Fibroblast of lung (primary cell): ENCODE measurements at regions not wholly inside any gene's neighbourhood (a gene's known extent, or its start where the extent isn't known, plus 50 kb on each side); places are given as distances from the start of the nearest gene placed in this dataset.

ENCODE experiments used
- CTCF ChIP-seq, 2 donors: IDR thresholded peaks in 1 of 2; conservative IDR thresholded peaks in 1 of 2; 1 replicate in 1 of 2; 2 replicates in 1 of 2; pipeline ENCODE4 v1.5.1; 2011 to 2012; ENCODE audit warnings: low read length in 2 of 2, control low read depth in 1 of 2, inconsistent platforms in 1 of 2, low read depth in 1 of 2, mild to moderate bottlenecking in 1 of 2
- EZH2 ChIP-seq: IDR thresholded peaks from 2 replicates; pipeline ENCODE4 v1.5.1; 2012; ENCODE audit warnings: low read length, control low read depth, mild to moderate bottlenecking; ENCODE audit errors: missing control alignments

- TF ChIP-seq EZH2: no peak
- no peak for TF ChIP-seq CTCF (conservative IDR thresholded peaks at IDR 0.05 in 1 of 2, IDR thresholded peaks at IDR 0.05 in 1 of 2; ENCODE audit: low read depth in 1 of 2, low read length in 2 of 2)
Measured at GRCh38 chr11:15672825-15673224, 558.1 kb downstream of the INSC start.
